HT-29 (cell line): ENCODE measurements at regions not wholly inside any gene's neighbourhood (a gene's known extent, or its start where the extent isn't known, plus 50 kb on each side); places are given as distances from the start of the nearest gene placed in this dataset.
A peak's percentile ranks its signal among the peaks of the same experiment; 100 is the strongest.
"Not testable (repeated sequence)": the region's sequence is repeated elsewhere in the genome, so short reads cannot be mapped to it uniquely, and the experiment has no call there.

Experiments
- DNase-seq: peaks from one replicate; pipeline ENCODE4 v3.0.0-alpha.2; 2015; ENCODE audit warnings: low spot score

DNA sequence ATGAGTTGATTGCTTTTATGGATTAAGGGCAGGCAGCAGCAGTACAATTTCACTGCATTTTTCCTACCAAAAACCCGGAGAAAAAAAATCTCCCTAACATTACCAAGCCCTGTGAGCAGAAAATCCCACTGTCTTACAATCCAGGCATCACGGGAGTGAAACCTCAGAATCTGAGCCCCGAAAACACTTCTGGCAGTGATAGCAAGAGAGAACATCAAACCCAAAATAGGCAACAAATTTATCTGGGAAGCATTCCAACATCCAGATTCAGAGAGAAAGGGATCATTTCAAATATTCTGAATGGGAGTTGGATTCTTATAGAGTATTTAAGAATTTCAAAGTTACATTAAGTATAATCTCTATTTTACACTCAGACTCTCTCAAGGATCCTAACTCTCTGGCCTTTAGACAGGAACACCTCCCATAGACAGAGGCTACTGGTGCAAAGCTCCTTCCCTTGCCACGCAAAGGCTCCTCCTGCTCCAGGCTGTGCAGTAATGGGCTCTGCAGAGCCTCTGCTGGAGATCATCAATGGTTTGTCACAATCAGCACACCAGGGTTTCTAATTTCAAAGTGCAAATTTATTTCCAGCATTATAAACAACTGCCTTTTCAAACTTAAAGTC, 256.9 kb downstream of the PARM1 start:
- no peak for DNase-seq

GRCh38 chr4:75180790-75181776, 248.2 kb downstream of the PARM1 start:
- peak; percentile 42 for DNase-seq

DNA sequence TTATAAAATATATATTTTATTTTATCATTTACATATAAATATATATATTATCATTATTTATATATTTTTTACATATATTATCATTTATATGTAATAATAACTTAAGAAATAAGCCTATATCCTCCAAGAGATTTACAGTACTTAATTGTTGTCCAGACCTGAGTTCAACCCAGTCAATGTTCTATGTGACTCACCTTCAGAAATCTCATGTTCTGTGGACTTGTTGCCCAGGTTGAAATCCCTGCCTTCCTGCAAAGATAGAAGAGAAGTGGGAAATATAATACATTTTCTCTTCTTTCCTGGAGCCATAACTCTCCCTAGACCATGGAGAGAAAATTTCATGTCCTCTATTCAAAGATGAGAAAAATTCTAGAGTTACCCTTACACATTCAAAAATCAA, 247.3 kb downstream of the PARM1 start:
- DNase-seq = peak; percentile 4

- DNase-seq = no peak
These were observed 246.6 kb downstream of the PARM1 start for GRCh38 chr4:75179510-75179909.

GRCh38 chr4:75172551-75172950, 239.6 kb downstream of the PARM1 start:
- DNase-seq = no peak

DNA sequence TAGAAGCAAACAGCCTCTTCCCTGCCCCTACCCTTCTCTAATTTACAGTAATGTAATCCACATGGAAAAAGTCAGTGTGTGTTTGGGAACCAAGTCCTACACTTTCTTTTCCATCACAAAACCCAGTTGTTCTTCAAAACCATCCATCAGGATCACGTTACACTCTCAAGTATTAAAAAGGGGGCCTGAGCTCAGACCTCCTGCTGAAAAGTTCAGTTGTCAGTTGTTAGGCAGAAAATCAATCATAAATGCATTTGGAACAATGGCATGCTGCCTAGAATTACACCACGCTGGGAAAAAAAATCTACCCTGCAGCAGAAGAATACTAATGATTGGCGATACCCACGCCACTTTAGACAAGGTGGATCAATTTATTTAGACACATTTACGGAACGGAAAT, 236.5 kb downstream of the PARM1 start:
- DNase-seq = no peak

GRCh38 chr4:75169020-75169419, 236.1 kb downstream of the PARM1 start:
- no peak for DNase-seq

GRCh38 chr4:75168548-75168947, 235.6 kb downstream of the PARM1 start:
- DNase-seq = no peak

DNA sequence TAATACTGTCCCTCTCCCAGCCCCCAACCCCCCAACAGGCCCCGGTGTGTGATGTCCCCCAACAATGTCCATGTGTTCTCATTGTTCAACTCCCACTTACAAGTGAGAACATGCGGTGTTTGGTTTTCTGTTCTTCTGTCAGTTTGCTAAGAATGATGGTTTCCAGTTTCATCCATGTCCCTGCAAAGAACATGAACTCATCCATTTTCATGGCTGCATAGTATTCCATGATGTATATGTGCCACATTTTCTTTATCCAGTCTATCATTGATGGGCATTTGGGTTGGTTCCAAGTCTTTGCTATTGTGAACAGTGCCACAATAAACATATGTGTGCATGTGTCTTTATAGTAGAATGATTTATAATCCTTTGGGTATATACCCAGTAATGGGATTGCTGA, 232.2 kb downstream of the PARM1 start:
- DNase-seq = not testable (repeated sequence)

DNA sequence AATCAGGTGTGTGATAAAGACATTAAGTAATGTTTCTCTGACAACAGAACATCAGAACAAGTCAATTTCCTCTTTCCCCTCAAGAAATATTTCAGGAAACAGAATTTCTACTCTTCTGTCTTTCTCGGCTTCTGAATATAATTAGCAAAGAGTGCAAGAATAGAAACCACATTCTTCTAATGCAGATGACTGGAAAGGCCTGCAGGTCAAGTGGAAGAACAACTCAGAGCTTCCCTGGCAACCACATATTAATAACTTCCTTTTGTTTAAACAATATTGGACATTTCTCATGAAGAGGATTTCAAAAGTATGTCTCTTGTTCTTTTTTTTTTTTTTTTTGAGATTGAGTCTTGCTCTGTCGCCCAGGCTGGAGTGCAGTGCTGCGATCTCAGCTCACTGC, 225.5 kb downstream of the PARM1 start:
- no peak for DNase-seq

- DNase-seq = no peak
These were observed 222.1 kb downstream of the PARM1 start for GRCh38 chr4:75154994-75155393.

- no peak for DNase-seq
These were observed 213.3 kb downstream of the PARM1 start for GRCh38 chr4:75146223-75146622.

- DNase-seq = no peak
These were observed 211.6 kb downstream of the PARM1 start for GRCh38 chr4:75144475-75144874.

DNA sequence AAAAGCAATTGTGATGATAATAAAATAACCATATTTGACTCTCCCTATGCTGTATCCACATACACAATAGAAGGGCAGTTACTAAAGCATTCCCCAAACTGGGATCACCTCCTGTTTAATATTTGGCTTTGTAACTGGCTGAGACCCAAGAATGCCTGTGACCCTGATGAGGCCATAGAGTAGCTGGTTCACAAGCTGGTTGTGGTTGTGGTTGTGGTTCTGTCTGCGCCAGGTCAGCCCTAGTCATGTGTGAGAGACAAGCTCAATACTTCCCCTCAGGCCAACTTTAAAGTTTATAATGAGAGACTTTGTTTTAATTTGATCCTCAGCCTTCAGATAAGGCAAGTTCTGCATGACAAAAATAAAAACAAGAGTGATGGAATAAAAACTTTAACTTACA, 209.9 kb downstream of the PARM1 start:
- DNase-seq = no peak

GRCh38 chr4:75142382-75142781, 209.5 kb downstream of the PARM1 start:
- no peak for DNase-seq

- DNase-seq = no peak
These were observed 208.2 kb downstream of the PARM1 start for GRCh38 chr4:75141162-75141561.

DNA sequence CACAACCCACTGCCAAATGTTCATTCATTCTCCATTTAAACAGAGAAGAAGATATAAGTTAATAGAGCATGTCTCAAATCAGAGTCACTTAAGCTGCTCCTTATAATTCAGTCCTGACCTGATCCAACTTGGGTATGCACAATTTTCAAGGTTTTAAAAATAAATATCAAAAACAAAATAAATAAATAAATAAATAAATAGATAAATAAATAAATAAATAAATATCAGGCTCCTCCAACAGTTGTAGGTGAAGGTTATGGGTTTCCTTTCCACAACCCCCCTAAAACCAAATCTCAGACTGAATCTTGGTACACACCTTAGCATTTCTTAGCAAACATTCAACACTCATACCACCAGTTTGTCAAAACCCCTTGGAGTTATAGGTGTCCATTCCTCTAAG, 204.4 kb downstream of the PARM1 start:
- DNase-seq = no peak

DNA sequence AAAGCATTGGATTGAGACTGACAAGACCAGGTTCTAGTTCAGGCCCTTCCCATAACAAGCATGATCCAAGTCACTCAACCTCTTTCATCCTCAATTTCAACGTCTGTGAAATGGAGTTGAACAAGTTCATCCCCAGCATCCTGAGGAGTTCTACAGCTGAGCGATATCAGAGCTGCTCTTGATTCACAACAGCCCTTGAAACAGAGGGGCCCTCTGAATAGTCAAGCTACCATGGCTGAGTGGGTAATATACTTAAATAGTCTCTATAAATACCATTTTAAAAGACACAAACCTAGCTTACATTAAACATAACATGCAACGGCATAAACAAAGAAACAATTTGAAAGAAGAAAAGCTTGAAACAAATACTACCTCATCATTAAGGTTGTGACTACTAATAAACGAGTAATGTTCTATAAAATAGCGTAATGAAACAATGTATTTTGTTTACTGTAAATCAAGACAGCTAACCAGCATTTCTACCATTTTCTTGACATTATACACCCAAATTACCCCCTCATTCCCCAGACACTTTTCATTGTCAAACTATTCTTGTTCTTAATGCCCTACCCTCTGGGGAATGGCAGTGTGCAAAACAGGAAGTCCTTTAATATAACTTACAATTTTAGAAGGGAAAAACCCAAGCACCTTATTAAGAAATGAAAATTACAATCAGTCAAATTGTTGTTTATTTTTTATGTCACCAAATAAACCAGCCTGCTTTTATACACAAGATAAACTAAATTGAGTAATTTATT, 202.3 kb downstream of the PARM1 start:
- no peak for DNase-seq

- peak; percentile 23 for DNase-seq
These were observed 194.0 kb downstream of the PARM1 start for GRCh38 chr4:75126870-75127269.

GRCh38 chr4:75126058-75126457, 193.1 kb downstream of the PARM1 start:
- DNase-seq = peak; percentile 6

DNA sequence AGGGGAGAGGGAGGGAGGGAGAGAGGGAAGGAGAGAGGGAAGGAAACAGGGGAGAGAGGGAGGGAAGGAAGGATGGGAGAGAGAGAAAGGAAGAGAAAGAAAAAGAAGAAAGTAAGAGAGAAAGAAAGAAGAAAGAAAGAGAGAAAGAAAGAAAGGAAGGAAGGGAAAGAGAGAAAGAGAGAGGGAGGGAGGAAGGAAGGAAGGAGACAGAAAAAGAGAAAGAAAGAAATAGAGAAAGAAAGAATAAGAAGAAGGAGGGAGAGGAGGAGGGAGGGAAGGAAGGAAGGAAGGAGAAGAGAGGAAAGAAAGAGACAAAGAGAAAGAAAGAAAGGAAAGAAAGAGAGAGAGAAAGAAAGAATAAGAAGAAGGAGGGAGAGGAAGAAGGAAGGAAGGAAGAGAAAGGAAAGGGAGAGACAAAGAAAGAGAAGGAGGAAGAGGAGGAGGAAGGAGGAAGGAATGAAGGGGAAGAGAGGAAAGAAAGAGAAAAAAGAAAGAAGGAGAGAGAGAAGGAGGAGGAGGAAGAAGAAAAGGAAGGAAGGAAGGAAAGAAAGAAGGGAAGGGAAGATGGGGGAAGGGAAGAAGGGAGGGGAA, 189.6 kb downstream of the PARM1 start:
- no peak for DNase-seq

GRCh38 chr4:75118739-75119138, 185.8 kb downstream of the PARM1 start:
- DNase-seq = no peak
